ENCODE measurements at regions not wholly inside any gene's neighbourhood (a gene's known extent, or its start where the extent isn't known, plus 50 kb on each side); places are given as distances from the start of the nearest gene placed in this dataset.

- TF ChIP-seq CTCF (IDR thresholded peaks at IDR 0.05; ENCODE audit: extremely low read depth, insufficient read depth, missing control alignments) = no peak
- in situ Hi-C loops (cut with MboI; ENCODE audit: low pct_unique_long_range_greater_than_20kb, low sequenced_read_pairs, unreplicated experiment) = no loop called here
- no peak for DNase-seq (ENCODE audit: low spot score)
These were observed 149.3 kb upstream of the UBL3 start for GRCh38 chr13:29999492-30000369.

GRCh38 chr13:29996316-29996715 lies 145.9 kb upstream of the UBL3 start:
- in situ Hi-C loops (cut with MboI; ENCODE audit: low pct_unique_long_range_greater_than_20kb, low sequenced_read_pairs, unreplicated experiment) = no loop called here
- no peak for TF ChIP-seq CTCF (IDR thresholded peaks at IDR 0.05; ENCODE audit: extremely low read depth, insufficient read depth, missing control alignments)
- DNase-seq (ENCODE audit: low spot score) = no peak

- in situ Hi-C loops (cut with MboI; ENCODE audit: low pct_unique_long_range_greater_than_20kb, low sequenced_read_pairs, unreplicated experiment) = no loop called here
- no peak for TF ChIP-seq CTCF (IDR thresholded peaks at IDR 0.05; ENCODE audit: extremely low read depth, insufficient read depth, missing control alignments)
- no peak for DNase-seq (ENCODE audit: low spot score)
These were observed 144.6 kb upstream of the UBL3 start for GRCh38 chr13:29994911-29995595.

- DNase-seq (ENCODE audit: low spot score) = no peak
- in situ Hi-C loops (cut with MboI; ENCODE audit: low pct_unique_long_range_greater_than_20kb, low sequenced_read_pairs, unreplicated experiment) = no loop called here
- no peak for TF ChIP-seq CTCF (IDR thresholded peaks at IDR 0.05; ENCODE audit: extremely low read depth, insufficient read depth, missing control alignments)
These were observed 143.5 kb upstream of the UBL3 start for GRCh38 chr13:29993716-29994488.

GRCh38 chr13:29993196-29993595 lies 142.8 kb upstream of the UBL3 start:
- in situ Hi-C loops (cut with MboI; ENCODE audit: low pct_unique_long_range_greater_than_20kb, low sequenced_read_pairs, unreplicated experiment) = no loop called here
- DNase-seq (ENCODE audit: low spot score) = no peak
- TF ChIP-seq CTCF (IDR thresholded peaks at IDR 0.05; ENCODE audit: extremely low read depth, insufficient read depth, missing control alignments) = no peak

GRCh38 chr13:29991343-29991742 lies 140.9 kb upstream of the UBL3 start:
- no peak for DNase-seq (ENCODE audit: low spot score)
- in situ Hi-C loops (cut with MboI; ENCODE audit: low pct_unique_long_range_greater_than_20kb, low sequenced_read_pairs, unreplicated experiment) = no loop called here

More at GRCh38 chr13:29991343-29991742, 140.9 kb upstream of the UBL3 start:
- TF ChIP-seq CTCF (IDR thresholded peaks at IDR 0.05; ENCODE audit: extremely low read depth, insufficient read depth, missing control alignments) = no peak

Data from GM13977 (cell line).